A549 (cell line): ENCODE measurements at regions not wholly inside any gene's neighbourhood (a gene's known extent, or its start where the extent isn't known, plus 50 kb on each side); places are given as distances from the start of the nearest gene placed in this dataset.

Source experiments
- ATAC-seq, 2 experiments: fragments of 200-7000 bp in 1 of 2; fragments of >200 bp in 1 of 2; cut with Nextera tagmentation in 1 of 2; cut with Tn5 transposase in 1 of 2; 3 replicates each; pipeline versions ENCODE4 v1.8.0 to v1.9.1; 2018 to 2020; ENCODE audit warnings: mild to moderate bottlenecking in 1 of 2, moderate library complexity in 1 of 2
- CTCF ChIA-PET: fragments of 300-600 bp; sonication (Branson Sonifier 250); formaldehyde crosslinking; extraction: SDS; loops from one replicate; lab custom pipeline; 2021; ENCODE audit warnings: antibody characterized with exemption, inconsistent platforms; lab: Yijun Ruan, JAX
- POLR2A ChIA-PET: fragments of 350-600 bp; formaldehyde crosslinking; extraction: SDS; loops from one replicate; lab custom pipeline; 2021; ENCODE audit warnings: antibody characterized with exemption, inconsistent platforms; lab: Yijun Ruan, JAX
- DNase-seq, 2 experiments: peaks; one replicate each; pipeline versions ENCODE4 v3.0.0 to v3.0.0-alpha.2; 2011 to 2016; ENCODE audit warnings: low read depth in 1 of 2, low spot score in 1 of 2
- FAIRE-seq: peaks from 2 replicates; lab custom pipeline; 2011; peaks lifted over from hg19 to GRCh38; lab: Jason Lieb, UNC
- H3K27ac ChIP-seq, 2 experiments: fragments of >200 bp; sonication (Bioruptor Twin); formaldehyde crosslinking; 3 replicates each; pipeline ENCODE4 v1.5.1; 2016 to 2017
- H3K4me1 ChIP-seq: fragments of >200 bp; sonication (Bioruptor Twin); formaldehyde crosslinking; 3 replicates; pipeline ENCODE4 v1.6.1; 2016
- H3K4me2 ChIP-seq: fragments of >200 bp; sonication (Bioruptor Twin); formaldehyde crosslinking; 3 replicates; pipeline ENCODE4 v1.6.1; 2016
- H3K4me3 ChIP-seq: fragments of >200 bp; sonication (Bioruptor Twin); formaldehyde crosslinking; 3 replicates; pipeline ENCODE4 v1.5.1; 2016
- H3K9me3 ChIP-seq: fragments of >200 bp; sonication (Bioruptor Twin); formaldehyde crosslinking; 3 replicates; pipeline ENCODE4 v1.6.1; 2016
- BHLHE40 ChIP-seq: IDR thresholded peaks from 2 replicates; pipeline ENCODE4 v1.6.1; 2012; ENCODE audit warnings: low read depth, low read length, inconsistent platforms
- CEBPB ChIP-seq, 2 experiments: fragments of >200 bp in 1 of 2; sonication (Bioruptor Twin) in 1 of 2; formaldehyde crosslinking in 1 of 2; IDR thresholded peaks; 2 replicates each; pipeline ENCODE4 v1.6.1; 2012 to 2016
- CHD2 ChIP-seq: fragments of 150-350 bp; IDR thresholded peaks from 2 replicates; pipeline ENCODE4 v1.6.1; 2014; ENCODE audit warnings: low read length; ENCODE audit not compliant: partially characterized antibody
- CHD4 ChIP-seq: fragments of 200-600 bp; sonication (generic); IDR thresholded peaks from 2 replicates; pipeline ENCODE4 v1.6.1; 2016; ENCODE audit warnings: antibody characterized with exemption, mild to moderate bottlenecking, borderline replicate concordance
- EHF ChIP-seq: fragments of 250-450 bp; sonication (Bioruptor Pico); IDR thresholded peaks from 2 replicates; pipeline ENCODE4 v1.5.0; 2020; ENCODE audit warnings: mild to moderate bottlenecking
- EP300 ChIP-seq, 2 experiments: fragments of >200 bp; sonication (Bioruptor Twin); formaldehyde crosslinking; IDR thresholded peaks; 2 replicates in 1 of 2; 3 replicates in 1 of 2; pipeline ENCODE4 v1.6.1; 2016 to 2017
- FOSB ChIP-seq: fragments of 250-450 bp; sonication (Bioruptor Pico); IDR thresholded peaks from 2 replicates; pipeline ENCODE4 v1.5.0; 2020; ENCODE audit warnings: mild to moderate bottlenecking, moderate library complexity
- FOSL2 ChIP-seq, 2 experiments: fragments of 450-650 bp in 1 of 2; fragments of >200 bp in 1 of 2; sonication (Bioruptor Twin) in 1 of 2; formaldehyde crosslinking; IDR thresholded peaks; 2 replicates each; pipeline versions ENCODE4 v1.5.0 to v1.6.1; 2016 to 2020; ENCODE audit warnings: mild to moderate bottlenecking in 1 of 2, moderate library complexity in 1 of 2
- FOXS1 ChIP-seq: fragments of 250-450 bp; sonication (Bioruptor Pico); IDR thresholded peaks from 2 replicates; pipeline ENCODE4 v1.5.0; 2020; ENCODE audit warnings: mild to moderate bottlenecking, moderate library complexity
- HOXA7 ChIP-seq: fragments of 250-450 bp; sonication (Bioruptor Pico); IDR thresholded peaks from 2 replicates; pipeline ENCODE4 v1.5.0; 2020; ENCODE audit warnings: mild to moderate bottlenecking, moderate library complexity
- HOXB5 ChIP-seq: fragments of 250-450 bp; sonication (Bioruptor Pico); IDR thresholded peaks from 2 replicates; pipeline ENCODE4 v1.5.0; 2020; ENCODE audit warnings: mild to moderate bottlenecking, moderate library complexity
- JUNB ChIP-seq: fragments of >200 bp; sonication (Bioruptor Twin); formaldehyde crosslinking; IDR thresholded peaks from 2 replicates; pipeline ENCODE4 v1.6.1; 2016
- MAFK ChIP-seq: fragments of 450-650 bp; IDR thresholded peaks from 2 replicates; pipeline ENCODE4 v1.6.1; 2014; ENCODE audit not compliant: partially characterized antibody
- NR3C1 ChIP-seq: fragments of >200 bp; sonication (Bioruptor Twin); formaldehyde crosslinking; IDR thresholded peaks from 3 replicates; pipeline ENCODE4 v1.6.1; 2017
- POLR2AphosphoS2 ChIP-seq: conservative IDR thresholded peaks from 2 replicates; pipeline ENCODE4 v1.6.1; 2012; ENCODE audit warnings: low read length, improper control_type of control experiment, inconsistent platforms
- RARB ChIP-seq: fragments of 250-450 bp; sonication (Bioruptor Pico); IDR thresholded peaks from 2 replicates; pipeline ENCODE4 v1.8.0; 2021; ENCODE audit warnings: mild to moderate bottlenecking, moderate library complexity
- TFCP2L1 ChIP-seq: fragments of 250-450 bp; sonication (Bioruptor Pico); IDR thresholded peaks from 2 replicates; pipeline ENCODE4 v1.5.0; 2021; ENCODE audit warnings: mild to moderate bottlenecking
- ZFP36 ChIP-seq: fragments of 450-650 bp; IDR thresholded peaks from 2 replicates; pipeline ENCODE4 v1.6.1; 2014; ENCODE audit warnings: borderline replicate concordance; ENCODE audit not compliant: partially characterized antibody
- ZSCAN20 ChIP-seq: fragments of 250-450 bp; sonication (Bioruptor Pico); IDR thresholded peaks from 2 replicates; pipeline ENCODE4 v1.8.0; 2022; ENCODE audit warnings: mild to moderate bottlenecking, moderate library complexity
- WGBS: methylation state at CpG from one replicate; pipeline ENCODE4 v1.1.6; 2017; ENCODE audit errors: missing lambda C conversion rate; 5-methylcytosine and 5-hydroxymethylcytosine counted together
- TF ChIP-seq, protein P1 (sequence below): fragments of 450-650 bp; IDR thresholded peaks from 2 replicates; pipeline ENCODE4 v1.6.1; 2014; ENCODE audit warnings: antibody characterized with exemption
- TF ChIP-seq, protein P2 (sequence below): fragments of >200 bp; sonication (Bioruptor Twin); formaldehyde crosslinking; IDR thresholded peaks from 3 replicates; pipeline ENCODE4 v1.6.1; 2016
- TF ChIP-seq, protein P3 (sequence below): IDR thresholded peaks from 2 replicates; pipeline ENCODE4 v1.6.1; 2012
- TF ChIP-seq, protein P4 (sequence below): fragments of 150-350 bp; IDR thresholded peaks from 2 replicates; pipeline ENCODE4 v1.6.1; 2014; ENCODE audit warnings: low read depth, mild to moderate bottlenecking, low read length
- TF ChIP-seq, protein P5 (sequence below): fragments of 250-450 bp; sonication (Bioruptor Pico); IDR thresholded peaks from 2 replicates; pipeline ENCODE4 v1.5.0; 2020; ENCODE audit warnings: low read depth, mild to moderate bottlenecking, moderate library complexity

DNA sequence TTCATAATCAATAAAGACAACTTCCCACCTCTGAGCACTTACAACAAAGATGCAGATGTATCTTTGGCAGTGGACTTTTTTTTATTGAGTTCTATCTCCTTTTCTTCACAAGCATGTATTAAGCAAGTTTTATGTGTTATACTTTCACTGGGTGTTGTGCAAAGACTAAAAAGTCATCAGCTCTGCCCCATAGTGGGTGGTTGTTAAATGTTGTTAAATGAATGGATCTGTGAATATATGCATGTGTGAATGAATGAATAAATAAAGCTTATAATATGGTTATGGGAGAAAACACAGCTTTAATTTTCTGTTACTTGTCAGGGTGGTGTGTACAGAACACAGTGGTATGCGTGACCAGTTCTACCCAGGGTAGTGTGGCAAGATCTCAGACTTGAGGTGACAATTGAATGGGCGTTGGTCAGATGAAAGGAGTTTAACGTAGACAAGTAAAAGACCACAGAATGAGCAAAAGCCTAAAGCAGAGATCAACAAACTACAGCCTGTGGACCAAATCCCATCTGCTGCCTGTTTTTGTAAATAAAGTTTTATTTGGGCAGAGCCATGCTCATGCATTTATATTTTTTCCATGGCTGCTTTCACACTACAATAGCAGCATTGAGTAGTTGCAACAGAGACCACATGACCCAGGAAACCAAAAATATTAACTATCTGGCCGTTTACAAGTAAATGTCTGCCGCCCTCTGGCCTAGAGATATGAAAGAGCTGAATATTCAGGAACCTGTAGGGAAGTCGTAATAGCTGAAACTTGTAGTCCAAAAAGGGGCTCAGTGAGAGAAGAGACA is 207.4 kb upstream of the EEA1 start:
- 81% methylated on average over 6 of the region's 6 CpGs for WGBS
- TF ChIP-seq CEBPB (IDR thresholded peaks at IDR 0.05) (no peak), HOXB5 (CRISPR knock-in tag) (no peak), RARB (CRISPR knock-in tag) (no peak), HOXA7 (CRISPR knock-in tag) (no peak), TFCP2L1 (CRISPR knock-in tag) (no peak), MAFK (no peak), EHF (CRISPR knock-in tag) (no peak), ZFP36 (no peak), FOXS1 (no peak), BHLHE40 (no peak), ZSCAN20 (CRISPR knock-in tag) (no peak), POLR2AphosphoS2 (no peak), CHD4 (no peak), EP300 (IDR thresholded peaks at IDR 0.05) (no peak), CHD2 (no peak), FOSB (CRISPR knock-in tag) (no peak)
- TF ChIP-seq, protein P1, sequence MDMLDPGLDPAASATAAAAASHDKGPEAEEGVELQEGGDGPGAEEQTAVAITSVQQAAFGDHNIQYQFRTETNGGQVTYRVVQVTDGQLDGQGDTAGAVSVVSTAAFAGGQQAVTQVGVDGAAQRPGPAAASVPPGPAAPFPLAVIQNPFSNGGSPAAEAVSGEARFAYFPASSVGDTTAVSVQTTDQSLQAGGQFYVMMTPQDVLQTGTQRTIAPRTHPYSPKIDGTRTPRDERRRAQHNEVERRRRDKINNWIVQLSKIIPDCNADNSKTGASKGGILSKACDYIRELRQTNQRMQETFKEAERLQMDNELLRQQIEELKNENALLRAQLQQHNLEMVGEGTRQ: no peak
- TF ChIP-seq, protein P2, sequence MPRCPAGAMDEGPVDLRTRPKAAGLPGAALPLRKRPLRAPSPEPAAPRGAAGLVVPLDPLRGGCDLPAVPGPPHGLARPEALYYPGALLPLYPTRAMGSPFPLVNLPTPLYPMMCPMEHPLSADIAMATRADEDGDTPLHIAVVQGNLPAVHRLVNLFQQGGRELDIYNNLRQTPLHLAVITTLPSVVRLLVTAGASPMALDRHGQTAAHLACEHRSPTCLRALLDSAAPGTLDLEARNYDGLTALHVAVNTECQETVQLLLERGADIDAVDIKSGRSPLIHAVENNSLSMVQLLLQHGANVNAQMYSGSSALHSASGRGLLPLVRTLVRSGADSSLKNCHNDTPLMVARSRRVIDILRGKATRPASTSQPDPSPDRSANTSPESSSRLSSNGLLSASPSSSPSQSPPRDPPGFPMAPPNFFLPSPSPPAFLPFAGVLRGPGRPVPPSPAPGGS: no peak
- TF ChIP-seq, protein P3, sequence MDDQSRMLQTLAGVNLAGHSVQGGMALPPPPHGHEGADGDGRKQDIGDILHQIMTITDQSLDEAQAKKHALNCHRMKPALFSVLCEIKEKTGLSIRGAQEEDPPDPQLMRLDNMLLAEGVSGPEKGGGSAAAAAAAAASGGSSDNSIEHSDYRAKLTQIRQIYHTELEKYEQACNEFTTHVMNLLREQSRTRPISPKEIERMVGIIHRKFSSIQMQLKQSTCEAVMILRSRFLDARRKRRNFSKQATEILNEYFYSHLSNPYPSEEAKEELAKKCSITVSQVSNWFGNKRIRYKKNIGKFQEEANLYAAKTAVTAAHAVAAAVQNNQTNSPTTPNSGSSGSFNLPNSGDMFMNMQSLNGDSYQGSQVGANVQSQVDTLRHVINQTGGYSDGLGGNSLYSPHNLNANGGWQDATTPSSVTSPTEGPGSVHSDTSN: no peak
- TF ChIP-seq, protein P4, sequence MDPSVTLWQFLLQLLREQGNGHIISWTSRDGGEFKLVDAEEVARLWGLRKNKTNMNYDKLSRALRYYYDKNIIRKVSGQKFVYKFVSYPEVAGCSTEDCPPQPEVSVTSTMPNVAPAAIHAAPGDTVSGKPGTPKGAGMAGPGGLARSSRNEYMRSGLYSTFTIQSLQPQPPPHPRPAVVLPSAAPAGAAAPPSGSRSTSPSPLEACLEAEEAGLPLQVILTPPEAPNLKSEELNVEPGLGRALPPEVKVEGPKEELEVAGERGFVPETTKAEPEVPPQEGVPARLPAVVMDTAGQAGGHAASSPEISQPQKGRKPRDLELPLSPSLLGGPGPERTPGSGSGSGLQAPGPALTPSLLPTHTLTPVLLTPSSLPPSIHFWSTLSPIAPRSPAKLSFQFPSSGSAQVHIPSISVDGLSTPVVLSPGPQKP: no peak
- Histone ChIP-seq H3K4me1 (peaks cover 17% of the 10 kb centered on the region), H3K9me3 (no peaks in the 10 kb centered on the region), H3K4me2 (no peak overlapping the region), H3K4me3 (no peak overlapping the region), H3K27ac (no peak overlapping the region)
- ATAC-seq (no peak), DNase-seq (no peak), FAIRE-seq (no peak)
- ChIA-PET POLR2A (no interaction called here), CTCF (interaction anchor here (1.1 to 1.4 kb wide), 2 partner anchors 261 to 1754 kb away, joined by 3 to 5 read pairs; no protein-coding TSS in a partner anchor)

DNA sequence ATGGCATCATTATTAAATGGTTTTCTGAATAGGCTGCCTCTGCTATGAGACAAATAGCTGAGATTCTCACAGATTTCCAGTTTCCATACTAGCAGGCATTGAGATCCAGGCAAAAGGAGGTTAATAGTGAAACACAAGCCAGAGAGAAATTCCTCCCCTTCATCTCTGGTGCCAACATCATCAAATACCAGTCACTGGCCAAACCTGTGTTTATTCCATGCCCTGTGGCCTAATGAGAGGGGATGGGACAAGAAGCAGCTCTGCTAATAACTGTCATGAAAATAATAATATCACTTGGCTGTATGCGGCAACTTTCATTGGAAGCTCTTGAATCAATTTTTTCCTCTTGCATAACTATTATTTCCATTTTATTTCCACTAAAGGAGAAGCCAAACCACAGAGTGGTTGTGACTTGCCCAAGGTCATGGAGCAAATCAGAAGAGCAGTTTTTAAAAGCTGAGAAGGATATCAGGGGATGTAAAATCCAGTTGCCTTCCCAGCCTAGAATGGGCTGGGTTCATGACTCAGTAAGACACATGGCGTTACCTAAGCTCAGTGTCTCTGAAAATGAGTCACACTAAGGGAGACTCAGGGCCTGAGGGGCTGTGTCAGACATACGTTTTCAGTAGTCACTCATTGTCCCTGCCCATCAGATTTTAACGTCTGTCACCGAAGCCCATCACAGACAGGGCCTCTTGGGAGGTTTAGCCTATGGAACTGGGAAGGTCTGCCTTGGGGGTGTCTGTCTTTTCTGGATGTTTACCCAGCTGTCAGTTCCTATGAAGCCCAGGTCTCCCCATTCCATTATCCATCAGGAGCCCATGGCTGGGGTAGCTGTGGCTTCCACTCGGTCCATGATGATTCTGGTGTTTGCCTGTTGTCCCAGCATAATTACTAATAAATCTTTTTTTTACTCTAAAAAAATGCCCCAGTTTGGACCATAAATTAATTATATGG is 208.8 kb upstream of the EEA1 start:
- ChIA-PET POLR2A (no interaction called here), CTCF (interaction anchor here (0.7 to 1.4 kb wide), 5 partner anchors 84 to 259 kb away, joined by 3 to 5 read pairs (median 3); no protein-coding TSS in a partner anchor)
- Histone ChIP-seq H3K4me2 (0 out of 3 replicates have a peak overlapping the region, but pooled peaks have one; percentile 21), H3K4me1 (peaks cover 17% of the 10 kb centered on the region), H3K4me3 (no peak overlapping the region), H3K27ac (peak overlapping the region in 1 of 2 experiments; percentile 26; a peak in 1 of 6 replicates), H3K9me3 (no peaks in the 10 kb centered on the region)
- 43% methylated on average over 6 of the region's 6 CpGs for WGBS
- ATAC-seq (peak; percentile 92 to 96), FAIRE-seq (no peak), DNase-seq (peak; percentile 40 to 60)
- TF ChIP-seq, protein P5, sequence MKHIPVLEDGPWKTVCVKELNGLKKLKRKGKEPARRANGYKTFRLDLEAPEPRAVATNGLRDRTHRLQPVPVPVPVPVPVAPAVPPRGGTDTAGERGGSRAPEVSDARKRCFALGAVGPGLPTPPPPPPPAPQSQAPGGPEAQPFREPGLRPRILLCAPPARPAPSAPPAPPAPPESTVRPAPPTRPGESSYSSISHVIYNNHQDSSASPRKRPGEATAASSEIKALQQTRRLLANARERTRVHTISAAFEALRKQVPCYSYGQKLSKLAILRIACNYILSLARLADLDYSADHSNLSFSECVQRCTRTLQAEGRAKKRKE (CRISPR knock-in tag): no peak
- TF ChIP-seq JUNB (peak; percentile 35; the same call in 1 of the 2 replicates), FOSL2 (IDR thresholded peaks at IDR 0.05) (no peak), FOSL2 (CRISPR knock-in tag; IDR thresholded peaks at IDR 0.05) (peak; percentile 68), NR3C1 (no peak)
